HG03103 (cell line): ENCODE measurements at regions not wholly inside any gene's neighbourhood (a gene's known extent, or its start where the extent isn't known, plus 50 kb on each side); places are given as distances from the start of the nearest gene placed in this dataset.

Experiments used
- ATAC-seq: cut with Tn5 transposase; IDR thresholded peaks from one replicate; pipeline ENCODE4 v1.9.1; 2021; ENCODE audit warnings: low read depth; ENCODE audit not compliant: unreplicated experiment

GRCh38 chr20:23255716-23256385, 94.7 kb upstream of the NXT1 start:
- no peak for ATAC-seq

GRCh38 chr20:23255106-23255505, 95.5 kb upstream of the NXT1 start:
- ATAC-seq = no peak

- ATAC-seq = no peak
These were observed 96.1 kb upstream of the NXT1 start for GRCh38 chr20:23254505-23254904.

- ATAC-seq = no peak
These were observed 96.6 kb upstream of the NXT1 start for GRCh38 chr20:23254034-23254433.

- ATAC-seq = no peak
These were observed 97.1 kb upstream of the NXT1 start for GRCh38 chr20:23253524-23253923.

- ATAC-seq = no peak
These were observed 98.8 kb upstream of the NXT1 start for GRCh38 chr20:23251779-23252178.

GRCh38 chr20:23249541-23249940, 101.0 kb upstream of the NXT1 start:
- ATAC-seq = no peak

- no peak for ATAC-seq
These were observed 102.1 kb upstream of the NXT1 start for GRCh38 chr20:23248461-23248882.

GRCh38 chr20:23246717-23247664, 103.6 kb upstream of the NXT1 start:
- ATAC-seq = no peak

GRCh38 chr20:23245553-23246181, 104.9 kb upstream of the NXT1 start:
- ATAC-seq = peak; percentile 94

GRCh38 chr20:23244916-23245552, 105.6 kb upstream of the NXT1 start:
- no peak for ATAC-seq

GRCh38 chr20:23244156-23244915, 106.3 kb upstream of the NXT1 start:
- ATAC-seq = no peak

- no peak for ATAC-seq
These were observed 106.8 kb upstream of the NXT1 start for GRCh38 chr20:23243791-23244155.

- no peak for ATAC-seq
These were observed 107.9 kb upstream of the NXT1 start for GRCh38 chr20:23242556-23243180.

GRCh38 chr20:23242104-23242503, 108.5 kb upstream of the NXT1 start:
- ATAC-seq = no peak

- ATAC-seq = no peak
These were observed 109.2 kb upstream of the NXT1 start for GRCh38 chr20:23241416-23241815.

- ATAC-seq = no peak
These were observed 110.1 kb upstream of the NXT1 start for GRCh38 chr20:23240519-23240918.

- ATAC-seq = no peak
These were observed 113.4 kb upstream of the NXT1 start for GRCh38 chr20:23237201-23237600.

- peak; percentile 74 for ATAC-seq
These were observed 115.2 kb upstream of the NXT1 start for GRCh38 chr20:23235173-23236027.
